Neural progenitor cell (in vitro differentiated cells): ENCODE measurements at regions not wholly inside any gene's neighbourhood (a gene's known extent, or its start where the extent isn't known, plus 50 kb on each side); places are given as distances from the start of the nearest gene placed in this dataset.

Experiments
- DNase-seq: peaks from one replicate; pipeline ENCODE4 v3.0.0-alpha.2; 2016; ENCODE audit warnings: low spot score
- H2AFZ ChIP-seq: fragments of 200-600 bp; sonication (generic); replicated peaks from 2 replicates; pipeline ENCODE4 v1.6.1; 2016; ENCODE audit warnings: antibody characterized with exemption
- H3F3A ChIP-seq: fragments of 200-600 bp; sonication (generic); 2 replicates; pipeline ENCODE4 v1.6.1; 2016; ENCODE audit warnings: antibody characterized with exemption, low read depth
- H3K27ac ChIP-seq: fragments of 200-600 bp; sonication (generic); 2 replicates; pipeline ENCODE4 v1.5.1; 2016; ENCODE audit warnings: mild to moderate bottlenecking
- H3K27me3 ChIP-seq: fragments of 200-600 bp; sonication (generic); 2 replicates; pipeline ENCODE4 v1.6.1; 2016; ENCODE audit warnings: mild to moderate bottlenecking, moderate library complexity
- H3K36me3 ChIP-seq: fragments of 200-600 bp; sonication (generic); 2 replicates; pipeline ENCODE4 v1.5.1; 2016
- H3K4me1 ChIP-seq: fragments of 200-600 bp; sonication (generic); 2 replicates; pipeline ENCODE4 v1.6.1; 2016; ENCODE audit warnings: mixed run types
- H3K4me2 ChIP-seq: fragments of 200-600 bp; sonication (generic); 2 replicates; pipeline ENCODE4 v1.6.1; 2016
- H3K4me3 ChIP-seq: fragments of 200-600 bp; sonication (generic); 2 replicates; pipeline ENCODE4 v1.5.1; 2016
- H3K79me2 ChIP-seq: fragments of 200-600 bp; sonication (generic); 2 replicates; pipeline ENCODE4 v1.6.1; 2016; ENCODE audit warnings: low read depth
- H3K9ac ChIP-seq: fragments of 200-600 bp; sonication (generic); 2 replicates; pipeline ENCODE4 v1.6.1; 2016
- H3K9me3 ChIP-seq: fragments of 200-600 bp; sonication (generic); 2 replicates; pipeline ENCODE4 v1.5.1; 2016; ENCODE audit warnings: low read depth
- H4K20me1 ChIP-seq: fragments of 200-600 bp; sonication (generic); 2 replicates; pipeline ENCODE4 v1.6.1; 2016; ENCODE audit warnings: low read depth
- H3K27ac Mint-ChIP-seq: 3 replicates; pipeline ENCODE4 v1.8.0; 2021; ENCODE audit warnings: mixed read lengths
- H3K27me3 Mint-ChIP-seq: 2 replicates; pipeline ENCODE4 v1.8.0; 2022; ENCODE audit warnings: low read depth, mild to moderate bottlenecking, inconsistent platforms, moderate library complexity, mixed read lengths; ENCODE audit not compliant: insufficient read depth
- H3K36me3 Mint-ChIP-seq: 3 replicates; pipeline ENCODE4 v1.8.0; 2021; ENCODE audit warnings: mixed read lengths
- H3K4me1 Mint-ChIP-seq: 3 replicates; pipeline ENCODE4 v1.8.0; 2021; ENCODE audit warnings: mixed read lengths
- H3K4me3 Mint-ChIP-seq: 3 replicates; pipeline ENCODE4 v1.8.0; 2021; ENCODE audit warnings: mild to moderate bottlenecking, moderate library complexity, mixed read lengths
- H3K9me3 Mint-ChIP-seq: 3 replicates; pipeline ENCODE4 v1.8.0; 2020; ENCODE audit warnings: mixed read lengths
- CTCF ChIP-seq: fragments of 200-600 bp; sonication (generic); IDR thresholded peaks from 2 replicates; pipeline ENCODE4 v1.5.1; 2017; ENCODE audit warnings: antibody characterized with exemption, mild to moderate bottlenecking
- EZH2 ChIP-seq: fragments of 200-600 bp; sonication (generic); IDR thresholded peaks from 2 replicates; pipeline ENCODE4 v1.6.1; 2017; ENCODE audit warnings: antibody characterized with exemption, mild to moderate bottlenecking, moderate library complexity
- EZH2phosphoT487 ChIP-seq: fragments of 200-600 bp; sonication (generic); IDR thresholded peaks from 2 replicates; pipeline ENCODE4 v1.6.1; 2017; ENCODE audit warnings: antibody characterized with exemption

DNA sequence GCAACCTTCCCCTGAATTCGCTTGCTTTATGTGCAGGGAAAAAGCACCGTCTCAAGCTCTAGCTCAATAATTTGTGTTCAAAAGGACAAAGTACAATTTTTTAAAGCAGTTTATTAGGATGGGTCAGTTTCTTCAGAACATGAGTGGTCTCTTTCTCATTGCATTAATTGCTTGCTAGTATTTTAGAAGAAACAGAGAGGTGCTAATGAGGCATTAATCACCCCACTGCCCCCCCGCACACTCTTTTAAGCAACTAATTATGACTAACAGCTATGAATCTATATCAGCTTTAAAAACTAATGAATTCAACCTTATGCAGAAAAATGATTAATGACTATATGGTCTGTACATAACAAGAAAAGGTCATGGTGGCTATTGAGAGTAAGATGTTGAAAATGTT lies 262.1 kb upstream of the ST6GAL2 start:
- DNase-seq = no peak
- no peak overlapping the region for H3K4me3 Mint-ChIP-seq
- H3K36me3 Mint-ChIP-seq = no peaks in the 10 kb centered on the region
- H3K27ac Mint-ChIP-seq = no peak overlapping the region
- Histone ChIP-seq H3F3A (no peaks in the 10 kb centered on the region), H3K9me3 (peaks cover 3% of the 10 kb centered on the region), H4K20me1 (no peaks in the 10 kb centered on the region), H3K36me3 (no peaks in the 10 kb centered on the region), H3K27ac (no peak overlapping the region), H2AFZ (no peak overlapping the region), H3K9ac (no peak overlapping the region), H3K4me2 (no peak overlapping the region), H3K4me3 (no peak overlapping the region), H3K79me2 (no peaks in the 10 kb centered on the region), H3K4me1 (peaks cover 3% of the 10 kb centered on the region), H3K27me3 (no peaks in the 10 kb centered on the region)
- H3K9me3 Mint-ChIP-seq = peaks cover 10% of the 10 kb centered on the region
- TF ChIP-seq EZH2 = no peak
- TF ChIP-seq EZH2phosphoT487 = no peak
- TF ChIP-seq CTCF = no peak
- H3K27me3 Mint-ChIP-seq = no peaks in the 10 kb centered on the region
- H3K4me1 Mint-ChIP-seq = peaks cover 5% of the 10 kb centered on the region

DNA sequence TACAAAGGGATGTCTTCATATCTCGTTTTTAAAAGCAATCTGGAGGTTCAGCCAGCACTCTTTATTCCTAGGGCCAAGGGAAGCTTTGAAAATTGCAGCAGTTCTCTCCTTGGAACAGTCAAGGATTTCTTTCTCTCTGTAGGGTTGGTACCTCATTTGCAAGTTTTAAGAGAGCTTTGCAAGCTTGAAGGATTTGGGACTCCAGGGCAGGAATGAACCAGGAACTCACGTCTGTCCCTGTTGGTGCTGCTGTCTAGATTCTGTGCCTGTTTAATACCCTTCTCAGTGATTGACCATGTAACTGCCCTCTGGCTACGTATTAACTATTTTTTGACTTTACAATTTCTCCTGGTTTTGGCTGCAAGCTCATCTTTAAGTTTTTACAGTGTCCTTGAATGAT lies 262.5 kb upstream of the ST6GAL2 start:
- TF ChIP-seq EZH2phosphoT487 (no peak), CTCF (no peak), EZH2 (no peak)

DNA sequence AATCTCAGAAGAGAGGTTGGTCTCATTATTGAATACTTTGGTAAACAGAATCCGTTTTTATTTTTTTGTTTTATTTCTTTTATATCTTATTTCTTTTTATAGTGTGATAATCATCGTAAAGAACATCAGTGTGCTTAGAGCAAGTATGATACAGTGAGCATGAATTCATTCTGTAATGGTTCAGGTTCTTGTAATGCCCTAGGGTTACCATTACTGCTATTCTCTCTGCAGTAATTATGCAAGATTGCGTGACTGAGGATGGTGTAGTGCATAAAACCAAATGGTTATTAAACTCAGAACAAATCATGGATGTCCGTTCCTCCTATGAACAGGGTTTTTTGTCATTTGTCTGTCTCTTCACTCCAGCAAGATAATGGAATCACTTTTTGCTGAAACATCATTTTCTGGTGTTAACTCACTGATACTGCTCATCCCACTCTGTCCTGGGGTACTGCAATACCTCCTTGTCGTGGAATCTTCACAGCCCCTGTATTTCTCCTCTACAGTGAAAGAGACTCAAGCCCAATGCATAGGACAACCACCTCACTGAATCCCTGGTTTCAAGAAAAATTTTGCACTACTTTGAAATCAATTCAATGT lies 274.8 kb upstream of the ST6GAL2 start:
- Mint-ChIP-seq H3K4me1 (peaks cover 6% of the 10 kb centered on the region), H3K27me3 (no peaks in the 10 kb centered on the region), H3K4me3 (no peak overlapping the region), H3K36me3 (peaks cover 6% of the 10 kb centered on the region), H3K9me3 (peaks cover 5% of the 10 kb centered on the region), H3K27ac (no peak overlapping the region)
- Histone ChIP-seq H3K79me2 (no peaks in the 10 kb centered on the region), H4K20me1 (no peaks in the 10 kb centered on the region), H3K4me2 (no peak overlapping the region), H3K27ac (no peak overlapping the region), H3K27me3 (no peaks in the 10 kb centered on the region), H3K4me1 (no peaks in the 10 kb centered on the region), H2AFZ (no peak overlapping the region), H3K36me3 (no peaks in the 10 kb centered on the region), H3K9ac (no peak overlapping the region), H3F3A (no peaks in the 10 kb centered on the region), H3K9me3 (no peaks in the 10 kb centered on the region), H3K4me3 (no peak overlapping the region)
- TF ChIP-seq EZH2 (no peak), EZH2phosphoT487 (no peak), CTCF (no peak)
- no peak for DNase-seq

More for the DNA sequence above, 262.5 kb upstream of the ST6GAL2 start:
- Mint-ChIP-seq H3K4me3 (no peak overlapping the region), H3K27ac (no peak overlapping the region), H3K9me3 (peaks cover 10% of the 10 kb centered on the region), H3K27me3 (no peaks in the 10 kb centered on the region), H3K36me3 (no peaks in the 10 kb centered on the region), H3K4me1 (peaks cover 5% of the 10 kb centered on the region)
- H3F3A ChIP-seq = no peaks in the 10 kb centered on the region
- no peak overlapping the region for H2AFZ ChIP-seq
- H3K27ac ChIP-seq = no peak overlapping the region
- H3K36me3 ChIP-seq = no peaks in the 10 kb centered on the region
- H3K79me2 ChIP-seq = no peaks in the 10 kb centered on the region
- H4K20me1 ChIP-seq = no peaks in the 10 kb centered on the region
- no peak for DNase-seq
- H3K9ac ChIP-seq = no peak overlapping the region
- H3K4me3 ChIP-seq = no peak overlapping the region
- no peak overlapping the region for H3K4me2 ChIP-seq
- H3K9me3 ChIP-seq = peaks cover 3% of the 10 kb centered on the region
- no peaks in the 10 kb centered on the region for H3K27me3 ChIP-seq
- H3K4me1 ChIP-seq = peaks cover 3% of the 10 kb centered on the region
